Keratinocyte (primary cell): ENCODE measurements at regions not wholly inside any gene's neighbourhood (a gene's known extent, or its start where the extent isn't known, plus 50 kb on each side); places are given as distances from the start of the nearest gene placed in this dataset.
"Not testable (repeated sequence)": the region's sequence is repeated elsewhere in the genome, so short reads cannot be mapped to it uniquely, and the experiment has no call there.

ENCODE experiments used
- CTCF ChIP-seq, 3 experiments: IDR thresholded peaks in 1 of 3; conservative IDR thresholded peaks in 1 of 3; optimal IDR thresholded peaks in 1 of 3; 2 replicates in 2 of 3; 3 replicates in 1 of 3; pipeline versions ENCODE3 to v1.5.1; 2011; ENCODE audit warnings: low read length in 3 of 3, mild to moderate bottlenecking in 3 of 3, moderate library complexity in 2 of 3, control low read depth in 1 of 3, inconsistent platforms in 1 of 3; ENCODE audit not compliant: insufficient read depth in 2 of 3; ENCODE audit errors: extremely low read depth in 1 of 3
- EZH2 ChIP-seq: IDR thresholded peaks from one replicate; pipeline ENCODE4 v1.6.1; 2012; ENCODE audit warnings: inconsistent platforms, mild to moderate bottlenecking, low read length, moderate library complexity

DNA sequence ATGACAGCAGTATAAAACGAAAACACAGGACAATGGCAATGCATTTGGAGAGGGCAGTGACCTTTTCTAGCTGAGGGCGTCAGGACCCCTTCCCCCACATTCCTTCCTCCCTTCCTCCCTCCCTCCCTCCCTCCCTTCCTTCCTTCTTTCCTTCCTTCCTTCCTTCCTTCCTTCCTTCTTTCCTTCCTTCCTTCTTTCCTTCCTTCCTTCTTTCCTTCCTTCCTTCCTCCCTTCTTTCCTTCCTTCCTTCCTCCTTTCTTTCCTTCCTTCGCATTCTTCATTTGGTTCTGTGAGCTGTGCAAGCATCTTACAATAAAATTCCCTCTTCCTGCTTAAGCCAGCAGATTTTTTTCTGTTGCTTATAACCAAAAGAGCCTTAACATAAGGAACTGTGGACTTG lies 76.7 kb upstream of the FYN start:
- not testable (repeated sequence) for TF ChIP-seq CTCF (optimal IDR thresholded peaks at IDR 0.05 in 1 of 3, IDR thresholded peaks at IDR 0.05 in 1 of 3, conservative IDR thresholded peaks at IDR 0.05 in 1 of 3; ENCODE audit: extremely low read depth in 1 of 3, insufficient read depth in 2 of 3, low read length in 3 of 3); EZH2
